Activated T-cell treated with anti-CD3 and anti-CD28 coated beads, Interleukin-2, amount 50 U/mL, for 72 hours (primary cell): ENCODE measurements at regions not wholly inside any gene's neighbourhood (a gene's known extent, or its start where the extent isn't known, plus 50 kb on each side); places are given as distances from the start of the nearest gene placed in this dataset.
"Not testable (repeated sequence)": the region's sequence is repeated elsewhere in the genome, so short reads cannot be mapped to it uniquely, and the experiment has no call there.

Source experiments
- ATAC-seq, 2 donors: fragments of 150-1000 bp; cut with Tn5 transposase; replicated peaks in 1 of 2; 2 replicates each; pipeline ENCODE4 v1.10.0; 2021; ENCODE audit warnings: moderate library complexity in 2 of 2, mild to moderate bottlenecking in 1 of 2
- DNase-seq, 2 donors: peaks; one replicate each; pipeline ENCODE4 v3.0.0; 2021 to 2022; ENCODE audit warnings: mixed read lengths in 1 of 2
- H3K27ac Mint-ChIP-seq: one replicate; pipeline ENCODE4 v1.8.0; 2022; ENCODE audit warnings: mild to moderate bottlenecking, moderate library complexity, mixed read lengths
- H3K27me3 Mint-ChIP-seq: one replicate; pipeline ENCODE4 v1.8.0; 2022; ENCODE audit warnings: low read depth, mixed read lengths
- H3K36me3 Mint-ChIP-seq, 2 donors: one replicate each; pipeline ENCODE4 v1.8.0; 2022; ENCODE audit warnings: mixed read lengths in 2 of 2, mild to moderate bottlenecking in 1 of 2; ENCODE audit not compliant: insufficient read depth in 2 of 2
- H3K4me1 Mint-ChIP-seq: one replicate; pipeline ENCODE4 v1.8.0; 2022; ENCODE audit warnings: low read depth, mixed read lengths
- H3K4me3 Mint-ChIP-seq, 2 donors: one replicate each; pipeline ENCODE4 v1.8.0; 2022; ENCODE audit warnings: mild to moderate bottlenecking in 2 of 2, mixed read lengths in 2 of 2, moderate library complexity in 2 of 2
- H3K9me3 Mint-ChIP-seq, 2 donors: one replicate each; pipeline ENCODE4 v1.8.0; 2022; ENCODE audit warnings: mixed read lengths in 2 of 2

DNA sequence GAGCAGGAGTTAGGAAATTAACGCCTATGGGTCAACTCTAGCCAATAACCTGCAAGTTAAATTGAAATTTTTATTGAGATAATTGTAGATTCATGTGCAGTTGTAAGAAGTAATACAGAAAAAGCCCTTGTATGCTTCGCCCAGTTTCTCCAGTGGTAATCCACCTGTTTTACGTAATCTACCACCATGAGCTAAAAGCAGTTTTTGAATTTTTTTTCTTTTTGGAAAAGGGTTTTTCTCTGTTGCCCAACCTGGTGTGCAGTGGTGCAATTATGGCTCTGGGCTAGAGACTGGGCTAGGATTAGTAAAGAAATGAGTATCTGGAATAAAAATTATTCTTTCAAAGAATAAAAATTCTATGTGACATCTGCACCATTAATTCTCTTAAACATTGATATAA, 116.2 kb downstream of the ZFP64 start:
- H3K4me3 Mint-ChIP-seq = no peak overlapping the region
- no peak overlapping the region for H3K27ac Mint-ChIP-seq
- no peaks in the 10 kb centered on the region for H3K36me3 Mint-ChIP-seq
- no peaks in the 10 kb centered on the region for H3K27me3 Mint-ChIP-seq
- H3K9me3 Mint-ChIP-seq = no peaks in the 10 kb centered on the region
- no peaks in the 10 kb centered on the region for H3K4me1 Mint-ChIP-seq
- DNase-seq = no peak
- no peak for ATAC-seq

GRCh38 chr20:52071136-52071535, 120.4 kb downstream of the ZFP64 start:
- H3K27ac Mint-ChIP-seq = no peak overlapping the region
- ATAC-seq (no peak), DNase-seq (no peak)
- H3K27me3 Mint-ChIP-seq = no peaks in the 10 kb centered on the region
- no peaks in the 10 kb centered on the region for H3K4me1 Mint-ChIP-seq
- H3K9me3 Mint-ChIP-seq = no peaks in the 10 kb centered on the region
- H3K4me3 Mint-ChIP-seq = no peak overlapping the region
- H3K36me3 Mint-ChIP-seq = no peaks in the 10 kb centered on the region

DNA sequence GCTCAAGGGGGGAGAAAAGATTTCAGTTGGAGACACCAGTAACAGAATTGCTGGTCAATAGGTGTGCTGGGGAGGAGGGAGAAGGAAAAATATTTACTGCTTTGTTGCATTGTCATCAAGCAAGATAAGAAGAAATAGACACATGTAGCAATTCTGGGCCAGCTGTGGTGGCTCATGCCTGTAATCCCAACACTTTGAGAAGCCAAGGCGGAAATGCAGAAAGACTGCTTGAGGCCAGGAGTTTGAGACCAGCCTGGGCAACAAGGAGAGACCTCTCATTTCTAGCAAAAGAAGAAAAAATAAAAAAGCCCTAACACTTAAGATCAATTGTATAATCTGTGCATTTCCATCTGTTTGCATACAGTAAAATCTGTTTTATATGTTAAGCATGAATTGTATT, 126.6 kb downstream of the ZFP64 start:
- Mint-ChIP-seq H3K27ac (no peak overlapping the region), H3K4me3 (no peak overlapping the region), H3K9me3 (no peaks in the 10 kb centered on the region), H3K27me3 (no peaks in the 10 kb centered on the region), H3K4me1 (no peaks in the 10 kb centered on the region), H3K36me3 (no peaks in the 10 kb centered on the region)
- ATAC-seq = no peak
- no peak for DNase-seq

- Mint-ChIP-seq H3K4me3 (no peak overlapping the region), H3K27ac (no peak overlapping the region), H3K4me1 (no peaks in the 10 kb centered on the region), H3K36me3 (peaks cover 0 to 2% of the 10 kb centered on the region in 2 donors), H3K9me3 (no peaks in the 10 kb centered on the region), H3K27me3 (no peaks in the 10 kb centered on the region)
- DNase-seq (no peak), ATAC-seq (no peak)
Measured at GRCh38 chr20:52062452-52063209, 128.9 kb downstream of the ZFP64 start.

- no peak for DNase-seq
- no peak overlapping the region for H3K4me3 Mint-ChIP-seq
- H3K27me3 Mint-ChIP-seq = no peaks in the 10 kb centered on the region
Measured at GRCh38 chr20:52060794-52061714, 130.5 kb downstream of the ZFP64 start.

GRCh38 chr20:52057133-52057532, 134.4 kb downstream of the ZFP64 start:
- H3K4me3 Mint-ChIP-seq, DNase-seq, H3K27ac Mint-ChIP-seq, H3K4me1 Mint-ChIP-seq, H3K27me3 Mint-ChIP-seq, ATAC-seq: not testable (repeated sequence)
- Mint-ChIP-seq H3K36me3 (peaks cover 10 to 11% of the 10 kb centered on the region in 2 donors), H3K9me3 (peaks cover 8 to 12% of the 10 kb centered on the region in 2 donors)

More at GRCh38 chr20:52060794-52061714, 130.5 kb downstream of the ZFP64 start:
- Mint-ChIP-seq H3K4me1 (no peaks in the 10 kb centered on the region), H3K36me3 (peaks cover 6 to 8% of the 10 kb centered on the region in 2 donors), H3K9me3 (peaks cover 7 to 9% of the 10 kb centered on the region in 2 donors), H3K27ac (no peak overlapping the region)
- ATAC-seq = no peak

DNA sequence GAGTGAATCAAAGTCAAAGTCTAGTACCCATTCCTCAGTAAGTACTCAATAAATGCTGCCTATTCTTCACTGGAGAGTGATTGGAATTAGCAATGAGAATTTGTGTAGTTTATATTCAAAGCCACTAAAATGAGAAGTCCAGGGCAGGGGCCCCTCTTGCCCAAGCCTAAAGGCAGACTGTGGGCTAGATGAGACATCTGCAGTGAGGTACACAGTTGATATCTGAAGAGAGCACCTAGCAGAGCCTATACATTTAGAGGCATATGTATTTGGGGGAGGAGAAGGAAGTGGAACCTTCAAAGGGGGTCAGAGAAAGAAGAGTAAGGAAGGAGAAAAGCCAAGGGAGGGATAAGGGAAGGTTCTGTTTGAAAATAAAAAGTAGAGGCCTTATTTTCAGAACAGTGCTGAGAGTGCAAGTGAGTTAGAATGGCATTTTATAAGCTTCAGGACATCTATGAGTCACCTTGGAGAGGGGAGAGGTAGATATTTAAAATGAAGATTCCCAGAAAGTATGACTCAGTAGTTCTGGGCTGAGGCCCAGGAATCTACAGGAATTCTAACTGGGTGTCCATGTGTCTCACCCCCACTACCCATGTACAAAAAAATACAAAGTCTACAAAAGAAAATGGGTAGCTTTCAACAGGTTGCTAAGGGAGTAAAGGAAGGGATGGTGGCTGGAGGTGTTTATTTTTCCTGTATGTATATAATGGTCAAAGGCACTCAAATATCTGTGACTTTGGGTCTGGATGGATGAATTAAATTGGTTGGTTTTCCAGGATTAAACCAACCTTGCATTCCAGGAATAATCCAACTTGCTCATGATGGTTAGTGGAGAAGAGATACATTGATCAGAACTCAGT, 135.1 kb downstream of the ZFP64 start:
- Mint-ChIP-seq H3K4me1 (no peaks in the 10 kb centered on the region), H3K36me3 (peaks cover 10 to 11% of the 10 kb centered on the region in 2 donors), H3K4me3 (no peak overlapping the region), H3K9me3 (peaks cover 8 to 12% of the 10 kb centered on the region in 2 donors), H3K27ac (peak overlapping the region; percentile 7), H3K27me3 (no peaks in the 10 kb centered on the region)
- ATAC-seq = no peak
- DNase-seq = no peak

DNA sequence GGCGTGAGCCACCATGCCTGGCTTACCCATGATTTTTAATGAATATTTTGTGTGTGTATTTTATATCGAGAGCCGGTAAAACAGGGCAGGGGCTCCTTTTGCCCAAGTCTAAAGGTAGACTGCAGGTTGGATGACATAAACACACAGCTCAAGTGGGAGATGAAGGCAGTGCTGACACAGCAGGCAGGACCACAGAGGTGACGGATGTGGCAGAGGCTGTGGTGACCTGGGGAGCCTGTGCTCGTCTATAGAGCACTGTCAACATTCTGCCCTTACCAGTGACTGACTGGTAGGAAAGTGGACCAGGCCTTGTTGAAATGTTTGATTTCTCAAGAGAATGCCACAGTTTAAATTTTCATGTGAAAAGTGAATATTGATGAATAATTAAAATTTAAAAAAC, 137.5 kb downstream of the ZFP64 start:
- peak; percentile 67 to 82 for ATAC-seq
- H3K4me3 Mint-ChIP-seq = no peak overlapping the region
- peak; percentile 19 to 31 for DNase-seq

GRCh38 chr20:52049001-52049731, 142.4 kb downstream of the ZFP64 start:
- Mint-ChIP-seq H3K36me3 (no peaks in the 10 kb centered on the region), H3K27me3 (no peaks in the 10 kb centered on the region), H3K4me1 (peaks cover 23% of the 10 kb centered on the region), H3K27ac (no peak overlapping the region), H3K4me3 (no peak overlapping the region), H3K9me3 (no peaks in the 10 kb centered on the region)
- ATAC-seq (peak in 1 of 2 donors; percentile 9), DNase-seq (no peak)

More for the DNA sequence above, 137.5 kb downstream of the ZFP64 start:
- Mint-ChIP-seq H3K27me3 (no peaks in the 10 kb centered on the region), H3K27ac (peak overlapping the region; percentile 11), H3K9me3 (peaks cover 8 to 12% of the 10 kb centered on the region in 2 donors), H3K36me3 (peaks cover 10 to 11% of the 10 kb centered on the region in 2 donors), H3K4me1 (no peaks in the 10 kb centered on the region)

- ATAC-seq = peak; percentile 78
- Mint-ChIP-seq H3K4me3 (peak overlapping the region; percentile 29 to 73), H3K36me3 (no peaks in the 10 kb centered on the region)
Measured at GRCh38 chr20:52047811-52048764, 143.5 kb downstream of the ZFP64 start.

GRCh38 chr20:52041966-52042365, 149.6 kb downstream of the ZFP64 start:
- DNase-seq (no peak), ATAC-seq (no peak)
- Mint-ChIP-seq H3K4me1 (peaks cover 2% of the 10 kb centered on the region), H3K4me3 (no peak overlapping the region), H3K27ac (no peak overlapping the region), H3K36me3 (no peaks in the 10 kb centered on the region), H3K27me3 (no peaks in the 10 kb centered on the region), H3K9me3 (no peaks in the 10 kb centered on the region)

More at GRCh38 chr20:52047811-52048764, 143.5 kb downstream of the ZFP64 start:
- no peaks in the 10 kb centered on the region for H3K9me3 Mint-ChIP-seq
- peak overlapping the region; percentile 40 for H3K27ac Mint-ChIP-seq
- peaks cover 23% of the 10 kb centered on the region for H3K4me1 Mint-ChIP-seq
- no peaks in the 10 kb centered on the region for H3K27me3 Mint-ChIP-seq
- DNase-seq = peak; percentile 42 to 43
